ENCODE measurements at regions not wholly inside any gene's neighbourhood (a gene's known extent, or its start where the extent isn't known, plus 50 kb on each side); places are given as distances from the start of the nearest gene placed in this dataset.
"Not testable (repeated sequence)": the region's sequence is repeated elsewhere in the genome, so short reads cannot be mapped to it uniquely, and the experiment has no call there.

DNA sequence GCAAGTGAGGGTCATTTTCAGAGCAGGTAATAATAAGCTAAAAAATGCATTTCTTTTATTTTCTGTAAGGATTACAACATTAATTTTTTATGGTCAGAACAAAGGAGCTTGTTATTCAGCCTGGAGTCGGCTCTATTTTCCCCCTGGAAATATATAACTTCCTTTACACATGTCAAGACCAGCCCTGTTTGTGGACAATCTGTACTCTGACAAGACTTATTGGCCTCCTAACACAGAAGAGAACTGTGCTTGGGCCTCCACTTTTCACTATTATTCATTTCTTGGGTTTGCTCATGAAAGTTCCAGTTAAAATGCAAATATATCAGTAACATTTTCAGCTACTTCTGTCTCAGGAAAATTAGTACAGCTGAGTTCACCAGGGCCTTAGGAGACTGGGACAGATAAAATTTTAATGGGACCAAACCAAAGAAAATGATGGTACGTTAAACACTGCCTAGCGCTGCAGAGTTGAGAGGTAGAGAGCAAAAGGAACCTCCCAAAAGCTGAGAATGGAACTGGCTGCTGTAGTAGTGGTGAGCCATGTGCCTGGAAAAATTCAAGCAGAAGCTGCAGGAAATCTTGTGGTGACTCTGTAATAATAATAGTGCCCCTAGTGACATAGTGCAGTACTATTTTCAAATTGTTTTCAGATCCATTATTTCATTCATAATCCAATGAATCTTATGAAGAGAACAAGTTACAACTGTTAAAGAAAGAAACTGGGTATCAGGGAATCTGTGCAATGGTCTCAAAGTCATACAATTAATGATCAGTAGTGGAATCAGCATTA is 227.2 kb upstream of the KIAA1217 start:
- no peak for TF ChIP-seq EZH2 (IDR thresholded peaks at IDR 0.05; ENCODE audit: insufficient read depth, poor library complexity, severe bottlenecking)
- TF ChIP-seq EZH2phosphoT487 (IDR thresholded peaks at IDR 0.05; ENCODE audit: insufficient read depth, low read depth) = no peak
- Histone ChIP-seq H3F3A (ENCODE audit: insufficient read depth) (no peaks in the 10 kb centered on the region), H2AFZ (no peak overlapping the region), H3K9ac (no peak overlapping the region), H3K4me3 (no peak overlapping the region), H3K79me2 (ENCODE audit: insufficient read depth) (no peaks in the 10 kb centered on the region), H3K27me3 (replicated peaks; ENCODE audit: insufficient read depth) (peaks cover 11% of the 10 kb centered on the region), H3K4me2 (ENCODE audit: unreplicated experiment) (no peak overlapping the region), H3K9me2 (ENCODE audit: insufficient read depth) (no peaks in the 10 kb centered on the region), H3K4me1 (ENCODE audit: insufficient read depth) (no peaks in the 10 kb centered on the region), H4K20me1 (ENCODE audit: insufficient read depth) (no peaks in the 10 kb centered on the region), H3K27ac (no peak overlapping the region), H3K9me3 (ENCODE audit: low read depth) (no peaks in the 10 kb centered on the region), H3K36me3 (ENCODE audit: low read depth) (no peaks in the 10 kb centered on the region)
- in situ Hi-C loops (cut with MboI) = no loop called here
- 59 to 62% methylated on average over 3 of the region's 3 CpGs for WGBS, 2 experiments (ENCODE audit: low coverage in 1 of 2, low lambda C conversion rate in 2 of 2, missing lambda C conversion rate in 2 of 2)
- peak; percentile 6 for DNase-seq

GRCh38 chr10:23984405-23984804 is 224.5 kb upstream of the KIAA1217 start:
- H3K9me3 ChIP-seq (ENCODE audit: low read depth); H3K4me1 ChIP-seq (ENCODE audit: insufficient read depth); in situ Hi-C loops (cut with MboI); H3K27ac ChIP-seq; H3K9ac ChIP-seq; H2AFZ ChIP-seq; H3K4me3 ChIP-seq; H3K27me3 ChIP-seq (replicated peaks; ENCODE audit: insufficient read depth); H4K20me1 ChIP-seq (ENCODE audit: insufficient read depth); H3K9me2 ChIP-seq (ENCODE audit: insufficient read depth); DNase-seq; H3K4me2 ChIP-seq (ENCODE audit: unreplicated experiment); H3K79me2 ChIP-seq (ENCODE audit: insufficient read depth); H3K36me3 ChIP-seq (ENCODE audit: low read depth); H3F3A ChIP-seq (ENCODE audit: insufficient read depth): not testable (repeated sequence)
- WGBS, 2 experiments (ENCODE audit: low coverage in 1 of 2, low lambda C conversion rate in 2 of 2, missing lambda C conversion rate in 2 of 2) = 23 to 42% methylated on average over 1 of the region's 1 CpG

GRCh38 chr10:23988006-23988405 is 220.9 kb upstream of the KIAA1217 start:
- Histone ChIP-seq H3K36me3 (ENCODE audit: low read depth) (no peaks in the 10 kb centered on the region), H3K4me2 (ENCODE audit: unreplicated experiment) (no peak overlapping the region), H3K27me3 (replicated peaks; ENCODE audit: insufficient read depth) (peaks cover 4% of the 10 kb centered on the region), H3K27ac (no peak overlapping the region), H3K9me2 (ENCODE audit: insufficient read depth) (no peaks in the 10 kb centered on the region), H3K79me2 (ENCODE audit: insufficient read depth) (no peaks in the 10 kb centered on the region), H3K4me3 (no peak overlapping the region), H3K9ac (no peak overlapping the region), H3K9me3 (ENCODE audit: low read depth) (no peaks in the 10 kb centered on the region), H3F3A (ENCODE audit: insufficient read depth) (no peaks in the 10 kb centered on the region), H4K20me1 (ENCODE audit: insufficient read depth) (no peaks in the 10 kb centered on the region), H3K4me1 (ENCODE audit: insufficient read depth) (no peaks in the 10 kb centered on the region), H2AFZ (no peak overlapping the region)
- in situ Hi-C loops (cut with MboI) = no loop called here
- 17 to 26% methylated on average over 7 of the region's 7 CpGs for WGBS, 2 experiments (ENCODE audit: low coverage in 1 of 2, low lambda C conversion rate in 2 of 2, missing lambda C conversion rate in 2 of 2)
- no peak for DNase-seq
- TF ChIP-seq EZH2 (IDR thresholded peaks at IDR 0.05; ENCODE audit: insufficient read depth, poor library complexity, severe bottlenecking) = no peak
- TF ChIP-seq EZH2phosphoT487 (IDR thresholded peaks at IDR 0.05; ENCODE audit: insufficient read depth, low read depth) = no peak

DNA sequence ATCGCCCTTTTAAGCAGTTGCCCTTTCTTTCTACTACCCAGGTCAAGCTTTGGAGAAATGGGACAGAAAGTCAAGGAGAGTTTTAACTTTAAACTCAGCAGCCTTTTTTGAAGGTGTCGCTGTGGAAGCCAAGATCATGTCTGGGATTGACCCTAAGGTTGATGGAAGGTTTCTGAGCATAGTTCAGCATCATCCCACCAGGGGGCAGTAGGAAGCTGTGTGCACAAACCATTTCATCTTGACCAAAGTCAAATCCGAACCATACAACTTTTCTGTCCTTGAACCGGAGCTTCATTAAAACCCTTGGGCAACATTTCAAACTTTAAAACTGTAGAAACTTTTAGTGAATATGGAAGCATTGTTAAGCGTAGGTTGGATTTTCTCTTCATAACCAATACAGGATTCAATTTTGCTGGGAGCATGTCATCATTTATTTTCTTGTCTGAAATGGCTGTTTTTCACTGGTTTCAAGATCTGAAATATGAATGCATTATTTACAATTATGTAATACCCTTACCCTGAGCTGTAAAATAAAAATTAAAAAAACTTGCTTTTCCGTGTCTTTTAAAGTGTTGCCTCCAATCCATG is 214.4 kb upstream of the KIAA1217 start:
- Histone ChIP-seq H4K20me1 (ENCODE audit: insufficient read depth) (no peaks in the 10 kb centered on the region), H3K9ac (no peak overlapping the region), H2AFZ (peak overlapping the region; percentile 38; the same call in 1 of the 2 replicates), H3K4me2 (ENCODE audit: unreplicated experiment) (no peak overlapping the region), H3K27me3 (replicated peaks; ENCODE audit: insufficient read depth) (peaks cover 4% of the 10 kb centered on the region; the same call in 1 of the 2 replicates), H3K4me1 (ENCODE audit: insufficient read depth) (no peaks in the 10 kb centered on the region), H3K4me3 (no peak overlapping the region), H3F3A (ENCODE audit: insufficient read depth) (no peaks in the 10 kb centered on the region), H3K9me3 (ENCODE audit: low read depth) (no peaks in the 10 kb centered on the region), H3K27ac (no peak overlapping the region), H3K9me2 (ENCODE audit: insufficient read depth) (no peaks in the 10 kb centered on the region), H3K79me2 (ENCODE audit: insufficient read depth) (no peaks in the 10 kb centered on the region), H3K36me3 (ENCODE audit: low read depth) (no peaks in the 10 kb centered on the region)
- in situ Hi-C loops (cut with MboI) = loop anchor here (5.0 kb wide), 1 partner anchor 368 kb away; no protein-coding TSS in a partner anchor
- DNase-seq = peak; percentile 66
- 15 to 20% methylated on average over 6 of the region's 6 CpGs for WGBS, 2 experiments (ENCODE audit: low coverage in 1 of 2, low lambda C conversion rate in 2 of 2, missing lambda C conversion rate in 2 of 2)
- TF ChIP-seq EZH2phosphoT487 (IDR thresholded peaks at IDR 0.05; ENCODE audit: insufficient read depth, low read depth) = no peak
- no peak for TF ChIP-seq EZH2 (IDR thresholded peaks at IDR 0.05; ENCODE audit: insufficient read depth, poor library complexity, severe bottlenecking)

Data from GM23248 (cell line).